Activated CD4-positive, alpha-beta T cell treated with anti-CD3 and anti-CD28 coated beads, Interleukin-2, amount 50 U/mL, for 24 hours (primary cell): ENCODE measurements at regions not wholly inside any gene's neighbourhood (a gene's known extent, or its start where the extent isn't known, plus 50 kb on each side); places are given as distances from the start of the nearest gene placed in this dataset.
"Not testable (repeated sequence)": the region's sequence is repeated elsewhere in the genome, so short reads cannot be mapped to it uniquely, and the experiment has no call there.

Experiments
- DNase-seq, 2 donors: peaks; one replicate each; pipeline ENCODE4 v3.0.0-alpha.2; 2020; ENCODE audit warnings: low read depth in 1 of 2, low spot score in 1 of 2

GRCh38 chr3:106930086-106930485 is 447.2 kb upstream of the CCDC54 start:
- no peak for DNase-seq

DNA sequence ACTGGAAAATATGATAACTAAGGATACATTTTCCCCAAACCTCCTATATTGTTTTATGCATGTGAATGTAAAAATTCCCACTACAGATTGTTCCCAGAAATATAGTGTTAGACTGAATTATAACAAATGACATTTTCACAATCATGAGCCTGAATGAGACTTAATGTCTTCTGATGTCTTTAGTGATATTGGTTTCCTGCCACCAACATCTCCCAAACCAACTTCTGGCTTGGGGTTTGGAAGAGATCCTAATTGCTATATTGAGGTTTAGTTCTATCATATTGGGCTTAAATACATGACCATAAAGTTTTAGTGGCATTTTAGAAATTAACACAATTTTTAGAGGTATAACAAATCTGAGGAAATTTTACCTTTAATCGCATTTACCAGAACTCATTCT is 445.3 kb upstream of the CCDC54 start:
- no peak for DNase-seq

- no peak for DNase-seq
These were observed 440.9 kb upstream of the CCDC54 start for GRCh38 chr3:106936337-106936736.

DNA sequence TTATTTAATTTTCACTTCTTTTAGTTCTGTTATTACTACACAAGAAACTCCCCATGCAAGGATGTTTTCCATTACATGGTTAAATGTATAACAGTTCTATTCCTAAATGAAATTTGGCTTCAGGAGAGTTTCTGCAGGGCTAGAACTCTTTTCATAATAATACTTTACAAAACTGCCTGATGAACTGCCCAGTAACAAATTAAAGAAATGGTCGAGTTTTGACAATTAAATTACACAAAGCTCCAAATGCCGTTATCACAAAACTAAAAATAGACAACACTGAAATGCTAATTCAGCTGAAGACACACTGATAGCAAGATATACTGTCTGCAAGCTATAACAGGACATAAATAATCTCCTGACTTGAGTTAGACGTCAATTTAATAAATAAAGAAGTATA is 435.2 kb upstream of the CCDC54 start:
- DNase-seq, result no peak

DNA sequence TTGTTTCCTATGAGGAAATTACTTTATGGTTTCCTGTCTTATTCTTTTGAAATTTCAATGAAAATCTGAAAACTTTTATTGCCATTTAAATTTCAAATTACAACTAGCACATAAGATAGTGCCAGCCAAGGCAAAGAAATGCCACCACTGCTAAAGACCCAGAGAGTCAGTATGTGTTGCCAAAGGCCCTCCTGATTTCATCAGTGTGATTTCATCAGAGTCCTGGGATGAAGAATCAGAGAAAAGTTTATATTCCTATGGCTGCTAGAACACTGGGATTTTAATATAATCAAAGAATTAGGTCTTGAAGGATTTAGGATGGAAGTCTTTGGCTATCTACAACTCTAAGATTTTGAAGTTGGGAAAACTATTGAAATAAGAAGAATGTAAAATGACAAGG is 434.2 kb upstream of the CCDC54 start:
- no peak for DNase-seq

- no peak for DNase-seq
These were observed 431.8 kb upstream of the CCDC54 start for GRCh38 chr3:106945435-106945834.

- no peak for DNase-seq
These were observed 430.4 kb upstream of the CCDC54 start for GRCh38 chr3:106946866-106947265.

- DNase-seq, result no peak
These were observed 420.2 kb upstream of the CCDC54 start for GRCh38 chr3:106957029-106957428.

DNA sequence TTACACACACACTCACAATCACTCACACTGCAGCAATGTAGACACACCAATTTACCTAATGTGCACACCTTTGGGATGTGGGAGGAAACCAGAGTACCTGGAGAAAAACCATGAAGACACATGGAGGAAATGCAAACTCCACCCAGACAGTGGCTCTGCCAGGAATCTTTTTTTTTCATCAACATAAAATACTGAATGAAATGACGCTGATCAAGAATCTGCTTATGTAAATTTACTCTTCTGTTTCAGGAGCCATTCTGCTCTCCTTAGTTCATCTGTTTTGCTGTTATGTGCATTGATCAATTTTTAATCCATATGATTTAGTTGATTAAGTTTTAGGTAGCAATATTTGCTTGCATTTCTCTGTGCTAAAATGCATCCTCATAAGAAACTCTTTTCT is 414.2 kb upstream of the CCDC54 start:
- no peak for DNase-seq

GRCh38 chr3:106963442-106963841 is 413.8 kb upstream of the CCDC54 start:
- no peak for DNase-seq

- DNase-seq, result no peak
These were observed 411.9 kb upstream of the CCDC54 start for GRCh38 chr3:106965307-106965706.

DNA sequence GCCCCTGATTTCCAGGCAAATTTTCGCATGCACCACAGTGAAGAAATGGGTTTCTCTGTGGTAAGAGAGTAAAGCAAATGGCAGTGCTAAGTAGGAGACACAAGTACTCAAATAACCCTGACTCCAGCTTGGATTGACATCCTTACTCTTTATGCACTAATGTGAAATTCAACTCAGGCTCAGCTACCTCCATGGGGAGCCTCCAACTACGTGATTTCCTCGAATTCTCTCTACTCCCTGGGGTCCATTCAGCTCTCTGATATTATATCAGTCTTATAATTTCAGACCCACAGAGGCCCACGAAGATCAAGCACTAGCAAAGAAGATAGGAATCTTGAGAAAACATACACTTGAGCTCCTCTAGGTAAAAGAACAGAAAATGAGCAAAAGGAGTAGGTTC is 407.6 kb upstream of the CCDC54 start:
- DNase-seq, result no peak

DNA sequence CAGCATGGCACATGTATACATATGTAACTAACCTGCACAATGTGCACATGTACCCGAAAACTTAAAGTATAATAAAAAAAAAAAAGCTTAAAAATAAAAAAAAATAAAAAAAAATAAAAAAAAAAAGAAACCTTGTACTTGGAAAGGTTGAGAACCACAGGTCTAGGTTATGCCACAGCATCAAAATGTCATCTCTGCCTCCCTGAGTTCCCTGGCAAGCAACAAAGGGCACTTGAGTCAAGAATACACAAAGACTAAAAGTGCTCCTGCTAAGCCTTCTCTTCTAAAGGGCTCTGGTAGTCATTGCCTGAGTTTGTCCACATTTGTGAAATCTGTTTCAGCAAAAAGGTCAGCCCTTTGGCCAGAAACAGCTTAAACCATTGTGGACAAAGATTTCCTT is 395.8 kb upstream of the CCDC54 start:
- DNase-seq, result no peak

- DNase-seq, result no peak
These were observed 391.5 kb upstream of the CCDC54 start for GRCh38 chr3:106985721-106986120.

- not testable (repeated sequence) for DNase-seq
These were observed 378.2 kb upstream of the CCDC54 start for GRCh38 chr3:106998841-106999682.

DNA sequence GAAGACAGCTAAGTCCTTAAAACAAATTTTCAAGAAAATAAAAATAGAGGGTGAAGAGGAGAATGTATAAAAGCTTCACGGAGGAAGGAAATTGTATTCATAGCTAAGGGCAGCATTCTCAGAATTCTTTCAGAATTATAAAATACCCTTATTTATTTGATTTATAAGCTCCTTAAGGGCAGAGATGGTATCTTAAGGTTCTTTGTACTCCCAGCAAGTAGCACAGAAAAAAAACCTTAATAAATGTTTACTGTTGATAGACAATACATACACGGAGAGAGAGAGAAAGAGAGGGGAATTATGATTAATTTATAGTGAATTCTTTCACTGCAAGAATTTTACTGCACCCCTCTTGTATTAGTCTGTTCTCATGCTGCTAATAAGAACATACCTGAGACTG is 375.6 kb upstream of the CCDC54 start:
- DNase-seq, result no peak

GRCh38 chr3:107005352-107005751 is 371.9 kb upstream of the CCDC54 start:
- DNase-seq, result not testable (repeated sequence)

DNA sequence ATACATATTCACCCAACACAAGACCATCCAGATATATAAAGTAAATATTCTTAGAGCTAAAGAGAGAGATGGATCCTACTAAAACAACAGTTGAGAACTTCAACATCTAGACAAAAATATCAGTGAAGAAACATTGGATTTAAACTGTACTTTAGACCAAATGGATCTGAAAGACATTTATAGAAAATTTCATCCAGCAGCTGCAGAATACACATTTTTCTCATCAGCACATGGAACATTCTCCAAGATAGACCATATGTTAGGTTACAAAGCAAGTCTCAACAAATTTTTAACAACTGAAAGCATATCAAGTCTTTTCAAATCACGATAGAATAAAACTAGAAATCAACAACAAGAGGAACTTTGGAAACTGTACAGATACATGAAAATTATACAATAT is 369.0 kb upstream of the CCDC54 start:
- DNase-seq, result no peak

- no peak for DNase-seq
These were observed 363.6 kb upstream of the CCDC54 start for GRCh38 chr3:107013641-107014040.

- no peak for DNase-seq
These were observed 352.6 kb upstream of the CCDC54 start for GRCh38 chr3:107024551-107025026.

DNA sequence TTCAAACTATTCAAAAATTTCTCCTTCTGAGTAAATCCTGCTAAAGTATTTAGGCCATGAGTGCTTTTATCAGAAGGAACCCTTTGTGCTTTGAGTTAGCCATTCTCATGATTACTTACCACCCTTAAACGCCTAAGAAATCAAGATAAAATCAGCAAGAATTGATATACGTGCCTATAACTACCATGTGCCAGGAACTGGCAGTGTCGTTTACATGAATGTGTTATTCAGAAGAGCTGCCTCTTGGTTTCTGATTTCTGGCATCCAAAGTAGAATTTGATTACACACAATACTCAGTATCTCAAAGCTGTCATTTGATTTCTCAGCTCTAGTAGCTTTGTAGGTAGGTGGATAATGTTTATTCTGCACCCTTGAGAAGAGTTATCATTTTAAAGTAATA is 351.3 kb upstream of the CCDC54 start:
- no peak for DNase-seq

DNA sequence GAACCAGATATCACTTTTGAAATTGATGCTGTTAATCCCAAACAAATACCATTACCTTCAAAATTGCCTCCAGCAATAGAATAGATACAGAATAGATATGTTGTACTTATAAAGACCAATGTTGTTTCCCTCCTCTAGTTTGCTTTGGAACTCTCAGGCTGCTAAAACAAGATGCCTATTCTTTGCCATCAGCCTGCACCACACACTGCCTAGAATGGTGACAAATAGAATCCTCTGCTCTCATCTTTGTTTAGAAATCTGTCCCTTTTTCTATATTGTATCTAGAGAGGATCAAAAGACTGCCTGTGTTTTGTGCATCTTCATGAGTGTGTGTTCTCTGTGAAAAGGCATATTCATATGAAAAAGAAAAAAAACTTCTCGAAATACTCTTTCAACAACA is 349.2 kb upstream of the CCDC54 start:
- DNase-seq, result no peak

- DNase-seq, result no peak
These were observed 348.6 kb upstream of the CCDC54 start for GRCh38 chr3:107028626-107029025.
